ENCODE measurements at regions not wholly inside any gene's neighbourhood (a gene's known extent, or its start where the extent isn't known, plus 50 kb on each side); places are given as distances from the start of the nearest gene placed in this dataset.

DNA sequence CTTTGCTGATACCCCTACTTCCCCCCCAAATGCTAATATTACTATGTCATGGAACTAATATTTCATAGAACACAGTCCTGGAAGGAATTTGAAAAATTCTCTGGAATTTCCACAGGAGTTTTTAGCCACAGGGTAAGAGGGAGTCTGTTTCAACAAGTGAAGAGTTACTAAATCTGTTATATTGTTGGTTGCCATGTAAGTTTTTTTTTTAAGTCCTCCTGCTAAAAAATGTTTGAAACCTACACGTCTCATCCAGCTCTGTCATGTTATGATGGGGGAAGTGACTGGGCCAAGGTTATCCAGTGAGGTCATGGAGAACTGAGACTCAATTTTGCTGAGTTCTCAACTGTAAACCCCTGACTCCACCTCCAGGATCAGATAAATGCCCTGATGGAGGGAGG lies 60.8 kb upstream of the USP24 start:
- Histone ChIP-seq H3K56ac (replicated peaks; ENCODE audit: insufficient read length, low read depth, low read length) (no peak overlapping the region), H2BK15ac (ENCODE audit: low read length) (no peak overlapping the region), H3K23me2 (ENCODE audit: low read depth, low read length) (no peaks in the 10 kb centered on the region), H4K5ac (ENCODE audit: insufficient read length, low read depth, low read length) (no peak overlapping the region), H3K79me1 (ENCODE audit: low read depth, low read length) (no peaks in the 10 kb centered on the region), H2BK12ac (ENCODE audit: low read depth, low read length) (no peak overlapping the region), H2BK20ac (ENCODE audit: low read length) (no peak overlapping the region), H3K18ac (ENCODE audit: extremely low read depth, low read length) (no peak overlapping the region), H3K4ac (replicated peaks; ENCODE audit: insufficient read length, low read depth, low read length) (no peak overlapping the region), H3K23ac (ENCODE audit: insufficient read length) (no peak overlapping the region), H2AK5ac (ENCODE audit: low read depth, low read length) (no peak overlapping the region), H2BK5ac (ENCODE audit: low read depth, low read length) (no peak overlapping the region), H3K14ac (ENCODE audit: insufficient read length) (no peak overlapping the region), H3K4me1 (replicated peaks in 1 of 4; ENCODE audit: control insufficient read depth in 3 of 4, insufficient read depth in 4 of 4, low read length in 3 of 4) (peaks cover 0 to 10% (median 4%) of the 10 kb centered on the region in 4 experiments; a peak in 5 of 7 replicates), H3K27me3 (replicated peaks in 1 of 4; ENCODE audit: control insufficient read depth in 3 of 4, extremely low read depth in 1 of 4, insufficient read depth in 3 of 4, low read length in 3 of 4) (no peaks in the 10 kb centered on the region), H2BK120ac (replicated peaks; ENCODE audit: low read depth, low read length) (no peak overlapping the region), H3K4me2 (ENCODE audit: insufficient read depth in 1 of 2, low read depth in 2 of 2, low read length in 2 of 2) (no peak overlapping the region), H3K27ac (ENCODE audit: low read depth, low read length) (no peak overlapping the region), H3K9me3 (ENCODE audit: insufficient read depth in 2 of 2, low read depth in 1 of 2, low read length in 1 of 2) (no peaks in the 10 kb centered on the region), H3K36me3 (ENCODE audit: control insufficient read depth in 2 of 4, insufficient read depth in 4 of 4, low read length in 3 of 4) (no peaks in the 10 kb centered on the region), H4K91ac (replicated peaks; ENCODE audit: insufficient read length, low read length) (no peak overlapping the region), H3K4me3 (ENCODE audit: extremely low read depth in 1 of 4, insufficient read depth in 2 of 4, low read depth in 3 of 4, low read length in 4 of 4) (no peak overlapping the region), H3K9ac (replicated peaks in 1 of 4; ENCODE audit: extremely low read depth in 1 of 4, low read depth in 3 of 4, low read length in 3 of 4) (no peak overlapping the region), H2AFZ (ENCODE audit: low read length) (no peak overlapping the region), H3K79me2 (ENCODE audit: control insufficient read depth in 1 of 2, insufficient read depth in 2 of 2, low read length in 2 of 2) (no peaks in the 10 kb centered on the region), H4K8ac (ENCODE audit: extremely low read depth, insufficient read depth, low read length) (no peak overlapping the region), H4K20me1 (replicated peaks in 1 of 2; ENCODE audit: control insufficient read depth in 1 of 2, insufficient read depth in 2 of 2, low read length in 2 of 2) (no peaks in the 10 kb centered on the region)
- ChIA-PET POLR2A (ENCODE audit: partially characterized antibody) (no interaction called here), CTCF (ENCODE audit: partially characterized antibody) (interaction anchor here (1.2 to 12.0 kb wide), 2 partner anchors 26 to 136 kb away, joined by 3 to 148 read pairs; no protein-coding TSS in a partner anchor)
- 81% methylated on average over 1 of the region's 1 CpG; no CpG with 5 or more reads in 1 of the 2 experiments for WGBS, 2 experiments (ENCODE audit: extremely low coverage in 1 of 2, insufficient coverage in 1 of 2, insufficient read length in 1 of 2, insufficient replicate concordance in 2 of 2, low coverage in 1 of 2, low lambda C conversion rate in 2 of 2, missing lambda C conversion rate in 1 of 2)
- DNase-seq (ENCODE audit: low read depth in 1 of 2, low spot score in 2 of 2) (no peak), FAIRE-seq (no peak)
- TF ChIP-seq BCL11A (IDR thresholded peaks at IDR 0.05; ENCODE audit: low read depth in 2 of 2, low read length in 2 of 2) (no peak), SP1 (IDR thresholded peaks at IDR 0.05; ENCODE audit: low read depth, low read length) (no peak), EZH2 (IDR thresholded peaks at IDR 0.05; ENCODE audit: low read depth, low read length, severe bottlenecking) (no peak)
